Endothelial cell of umbilical vein (primary cell): ENCODE measurements at regions not wholly inside any gene's neighbourhood (a gene's known extent, or its start where the extent isn't known, plus 50 kb on each side); places are given as distances from the start of the nearest gene placed in this dataset.

Experiments used
- CTCF ChIP-seq, 2 donors: IDR thresholded peaks; 1 replicate in 1 of 2; 2 replicates in 1 of 2; pipeline ENCODE4 v1.5.1; 2011; ENCODE audit warnings: low read length in 2 of 2, mild to moderate bottlenecking in 2 of 2, moderate library complexity in 2 of 2, control low read depth in 1 of 2, inconsistent platforms in 1 of 2, low read depth in 1 of 2; ENCODE audit not compliant: insufficient read depth in 1 of 2; ENCODE audit errors: extremely low read depth in 1 of 2
- EZH2 ChIP-seq: IDR thresholded peaks from 2 replicates; pipeline ENCODE4 v1.6.1; 2012; ENCODE audit warnings: borderline replicate concordance, low read depth, mild to moderate bottlenecking, moderate library complexity, low read length, inconsistent platforms; ENCODE audit not compliant: severe bottlenecking
- POLR2A ChIP-seq: IDR thresholded peaks from 2 replicates; pipeline ENCODE4 v1.6.1; 2012; ENCODE audit warnings: low read depth, mild to moderate bottlenecking, control low read depth, low read length

- TF ChIP-seq EZH2 (no peak), POLR2A (no peak), CTCF (IDR thresholded peaks at IDR 0.05; ENCODE audit: extremely low read depth in 1 of 2, insufficient read depth in 1 of 2, low read depth in 1 of 2, low read length in 2 of 2) (no peak)
Measured at GRCh38 chr2:221282386-221282785, 289.7 kb downstream of the EPHA4 start.
